Type B pancreatic cell (in vitro differentiated cells): ENCODE measurements at regions not wholly inside any gene's neighbourhood (a gene's known extent, or its start where the extent isn't known, plus 50 kb on each side); places are given as distances from the start of the nearest gene placed in this dataset.
"Not testable (repeated sequence)": the region's sequence is repeated elsewhere in the genome, so short reads cannot be mapped to it uniquely, and the experiment has no call there.

Experiments
- DNase-seq: peaks from one replicate; pipeline ENCODE4 v3.0.0; 2021; ENCODE audit warnings: mixed read lengths; ENCODE audit not compliant: unreplicated experiment; ENCODE audit errors: extremely low spot score
- H3K27ac Mint-ChIP-seq: 2 replicates; pipeline ENCODE4 v1.8.0; 2021; ENCODE audit warnings: mild to moderate bottlenecking, mixed read lengths
- H3K27me3 Mint-ChIP-seq: 2 replicates; pipeline ENCODE4 v1.8.0; 2021; ENCODE audit warnings: mixed read lengths
- H3K36me3 Mint-ChIP-seq: 2 replicates; pipeline ENCODE4 v1.8.0; 2021; ENCODE audit warnings: mixed read lengths
- H3K4me1 Mint-ChIP-seq: one replicate; pipeline ENCODE4 v1.8.0; 2021; ENCODE audit warnings: mixed read lengths; ENCODE audit not compliant: unreplicated experiment
- H3K4me3 Mint-ChIP-seq: 2 replicates; pipeline ENCODE4 v1.8.0; 2021; ENCODE audit warnings: mild to moderate bottlenecking, mixed read lengths
- H3K9me3 Mint-ChIP-seq: 2 replicates; pipeline ENCODE4 v1.8.0; 2021; ENCODE audit warnings: mixed read lengths
- TF ChIP-seq, protein P1 (sequence below): fragments of 200-600 bp; sonication (generic); conservative IDR thresholded peaks from 2 replicates; pipeline ENCODE4 v1.5.0; 2021; ENCODE audit warnings: antibody characterized with exemption, mild to moderate bottlenecking

DNA sequence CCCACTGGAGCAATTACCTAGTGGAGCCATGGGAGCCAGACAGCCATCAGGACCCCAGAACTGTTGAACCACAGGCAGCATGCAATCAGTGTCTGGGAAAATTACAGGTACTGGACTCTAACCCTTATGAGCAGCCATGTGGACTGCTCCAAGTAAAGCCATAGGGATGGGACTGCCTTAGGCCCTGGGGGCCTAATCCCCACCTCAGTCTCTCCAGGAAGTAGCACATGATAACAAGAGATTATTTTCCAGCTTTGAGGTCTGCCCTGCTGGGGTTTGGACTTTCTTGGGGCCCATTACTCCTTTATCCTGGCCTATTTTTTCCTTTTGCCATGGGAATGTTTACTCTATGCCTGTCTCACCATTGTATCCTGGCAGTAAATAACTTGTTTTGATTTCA is 226.8 kb downstream of the AEBP2 start:
- TF ChIP-seq, protein P1, sequence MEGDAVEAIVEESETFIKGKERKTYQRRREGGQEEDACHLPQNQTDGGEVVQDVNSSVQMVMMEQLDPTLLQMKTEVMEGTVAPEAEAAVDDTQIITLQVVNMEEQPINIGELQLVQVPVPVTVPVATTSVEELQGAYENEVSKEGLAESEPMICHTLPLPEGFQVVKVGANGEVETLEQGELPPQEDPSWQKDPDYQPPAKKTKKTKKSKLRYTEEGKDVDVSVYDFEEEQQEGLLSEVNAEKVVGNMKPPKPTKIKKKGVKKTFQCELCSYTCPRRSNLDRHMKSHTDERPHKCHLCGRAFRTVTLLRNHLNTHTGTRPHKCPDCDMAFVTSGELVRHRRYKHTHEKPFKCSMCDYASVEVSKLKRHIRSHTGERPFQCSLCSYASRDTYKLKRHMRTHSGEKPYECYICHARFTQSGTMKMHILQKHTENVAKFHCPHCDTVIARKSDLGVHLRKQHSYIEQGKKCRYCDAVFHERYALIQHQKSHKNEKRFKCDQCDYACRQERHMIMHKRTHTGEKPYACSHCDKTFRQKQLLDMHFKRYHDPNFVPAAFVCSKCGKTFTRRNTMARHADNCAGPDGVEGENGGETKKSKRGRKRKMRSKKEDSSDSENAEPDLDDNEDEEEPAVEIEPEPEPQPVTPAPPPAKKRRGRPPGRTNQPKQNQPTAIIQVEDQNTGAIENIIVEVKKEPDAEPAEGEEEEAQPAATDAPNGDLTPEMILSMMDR: no peak
- no peak overlapping the region for H3K4me3 Mint-ChIP-seq
- no peaks in the 10 kb centered on the region for H3K27me3 Mint-ChIP-seq
- no peaks in the 10 kb centered on the region for H3K4me1 Mint-ChIP-seq
- no peak overlapping the region for H3K27ac Mint-ChIP-seq
- peaks cover 8% of the 10 kb centered on the region for H3K36me3 Mint-ChIP-seq
- DNase-seq: no peak
- H3K9me3 Mint-ChIP-seq: no peaks in the 10 kb centered on the region

DNA sequence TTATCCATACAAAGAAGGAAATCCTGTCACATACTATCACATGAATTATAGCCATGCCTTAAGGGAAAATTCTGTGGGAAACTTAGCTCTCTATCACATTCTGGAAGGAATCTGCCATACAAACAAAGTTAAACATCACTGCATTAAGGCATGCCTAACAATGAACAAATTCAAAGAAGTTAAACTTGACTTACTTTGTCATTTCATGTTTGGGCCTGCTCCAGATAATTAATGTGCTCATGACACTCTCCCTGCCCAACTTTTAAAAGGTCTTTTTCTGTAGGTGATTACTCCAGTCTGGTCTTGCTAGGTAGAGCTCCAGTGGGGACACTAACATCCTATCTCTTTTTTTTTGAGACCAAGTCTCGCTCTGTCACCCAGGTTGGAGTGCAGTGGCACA is 230.5 kb downstream of the AEBP2 start:
- Mint-ChIP-seq H3K4me1 (no peaks in the 10 kb centered on the region), H3K9me3 (no peaks in the 10 kb centered on the region), H3K27me3 (no peaks in the 10 kb centered on the region), H3K27ac (no peak overlapping the region), H3K36me3 (peaks cover 5% of the 10 kb centered on the region), H3K4me3 (no peak overlapping the region)
- TF ChIP-seq, protein P1: no peak
- DNase-seq: no peak

DNA sequence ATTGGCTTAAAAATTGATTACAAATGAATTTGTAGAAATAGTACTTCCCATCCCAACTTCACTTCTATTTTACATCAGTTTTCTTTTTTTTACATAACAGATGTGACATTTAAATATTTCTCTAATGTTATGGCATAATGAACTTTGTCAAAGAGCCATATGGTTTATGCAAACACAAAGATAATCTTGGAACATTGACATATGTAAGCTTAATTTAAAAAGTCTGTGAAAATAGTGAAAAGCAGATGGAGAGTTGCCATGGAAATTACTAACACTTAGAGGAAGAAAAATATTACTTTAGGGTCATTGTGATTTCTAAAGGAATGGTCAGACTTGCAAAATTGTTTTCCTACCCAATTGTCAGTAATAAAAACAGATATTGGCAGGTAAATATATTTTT is 232.4 kb downstream of the AEBP2 start:
- Mint-ChIP-seq H3K27me3 (no peaks in the 10 kb centered on the region), H3K36me3 (peaks cover 7% of the 10 kb centered on the region), H3K9me3 (peaks cover 2% of the 10 kb centered on the region), H3K4me1 (no peaks in the 10 kb centered on the region), H3K27ac (no peak overlapping the region), H3K4me3 (no peak overlapping the region)
- TF ChIP-seq, protein P1: no peak
- DNase-seq: no peak

GRCh38 chr12:19674437-19674836 is 235.1 kb downstream of the AEBP2 start:
- H3K9me3 Mint-ChIP-seq: peaks cover 18% of the 10 kb centered on the region

DNA sequence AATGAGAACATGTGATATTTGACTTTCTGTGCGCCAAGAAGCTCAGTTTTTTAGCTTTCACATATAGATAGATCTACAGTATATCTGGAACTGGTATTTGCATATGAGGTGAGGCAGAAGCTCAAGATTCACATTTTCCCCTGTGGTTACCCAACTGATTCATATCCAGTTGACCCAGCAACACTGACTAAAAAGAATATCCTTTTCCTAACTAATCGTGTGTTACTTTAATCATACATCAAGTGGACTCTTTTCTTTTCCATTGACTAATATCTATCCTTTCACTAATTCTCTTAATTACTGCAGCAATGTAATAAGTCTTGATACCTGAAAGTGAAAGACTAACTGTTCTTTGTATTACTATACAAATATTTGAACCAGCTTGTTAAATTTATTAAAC is 236.1 kb downstream of the AEBP2 start:
- peaks cover 3% of the 10 kb centered on the region for H3K27me3 Mint-ChIP-seq
- no peak overlapping the region for H3K27ac Mint-ChIP-seq
- H3K9me3 Mint-ChIP-seq: peaks cover 26% of the 10 kb centered on the region
- no peak overlapping the region for H3K4me3 Mint-ChIP-seq
- H3K36me3 Mint-ChIP-seq: peaks cover 23% of the 10 kb centered on the region
- H3K4me1 Mint-ChIP-seq: no peaks in the 10 kb centered on the region
- TF ChIP-seq, protein P1: no peak
- no peak for DNase-seq

More at GRCh38 chr12:19674437-19674836, 235.1 kb downstream of the AEBP2 start:
- TF ChIP-seq, protein P1: no peak
- Mint-ChIP-seq H3K4me1 (no peaks in the 10 kb centered on the region), H3K4me3 (no peak overlapping the region), H3K36me3 (peaks cover 14% of the 10 kb centered on the region), H3K27ac (no peak overlapping the region), H3K27me3 (peaks cover under 1% of the 10 kb centered on the region)
- no peak for DNase-seq

- not testable (repeated sequence) for H3K4me3 Mint-ChIP-seq, H3K27ac Mint-ChIP-seq, H3K4me1 Mint-ChIP-seq, H3K27me3 Mint-ChIP-seq, DNase-seq
- peaks cover 24% of the 10 kb centered on the region for H3K36me3 Mint-ChIP-seq
- H3K9me3 Mint-ChIP-seq: peaks cover 26% of the 10 kb centered on the region
Observed at GRCh38 chr12:19678501-19678900, 239.2 kb downstream of the AEBP2 start.
